GM19468 (cell line): ENCODE measurements at regions not wholly inside any gene's neighbourhood (a gene's known extent, or its start where the extent isn't known, plus 50 kb on each side); places are given as distances from the start of the nearest gene placed in this dataset.
"Not testable (repeated sequence)": the region's sequence is repeated elsewhere in the genome, so short reads cannot be mapped to it uniquely, and the experiment has no call there.

Source experiments
- ATAC-seq: cut with Tn5 transposase; IDR thresholded peaks from one replicate; pipeline ENCODE4 v1.9.1; 2021; ENCODE audit warnings: mild to moderate bottlenecking, moderate library complexity, moderate number of reproducible peaks; ENCODE audit not compliant: unreplicated experiment; ENCODE audit errors: extremely low read depth

DNA sequence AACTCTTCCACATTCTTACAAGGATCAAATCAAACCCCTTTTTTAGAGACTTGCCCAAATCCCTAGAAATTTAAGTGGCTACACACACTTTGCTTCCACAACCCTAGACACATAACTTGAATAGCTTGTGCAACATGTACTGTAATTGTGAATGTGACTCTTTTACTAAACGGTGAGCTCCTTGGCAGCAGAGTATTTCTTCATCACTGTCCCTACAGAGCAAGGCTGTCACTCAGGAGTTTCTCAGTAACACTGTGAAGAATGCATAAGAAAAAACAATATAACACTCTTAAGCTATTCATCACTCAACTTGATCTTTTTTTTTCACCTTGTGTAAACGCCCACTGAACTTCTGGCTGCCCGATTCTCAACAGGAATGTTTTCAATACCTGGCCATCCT lies 53.8 kb upstream of the ADAMTS18 start:
- ATAC-seq: no peak

DNA sequence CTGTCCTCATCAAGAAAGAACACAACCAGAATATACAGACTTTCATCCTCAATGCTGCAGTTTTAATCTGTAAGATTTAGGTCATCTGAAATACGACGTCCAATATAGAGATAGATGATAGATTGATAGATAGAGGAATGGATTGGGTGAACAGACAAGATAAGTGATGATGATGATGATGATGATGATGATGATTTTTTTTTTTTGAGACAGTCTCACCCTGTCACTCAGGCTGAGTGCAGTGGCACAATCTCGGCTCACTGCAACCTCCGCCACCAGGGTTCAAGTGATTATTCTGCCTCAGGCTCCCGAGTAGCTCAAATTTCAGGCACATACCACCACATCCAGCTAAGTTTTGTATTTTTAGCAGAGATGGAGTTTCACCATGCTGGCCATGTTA lies 56.3 kb upstream of the ADAMTS18 start:
- no peak for ATAC-seq

DNA sequence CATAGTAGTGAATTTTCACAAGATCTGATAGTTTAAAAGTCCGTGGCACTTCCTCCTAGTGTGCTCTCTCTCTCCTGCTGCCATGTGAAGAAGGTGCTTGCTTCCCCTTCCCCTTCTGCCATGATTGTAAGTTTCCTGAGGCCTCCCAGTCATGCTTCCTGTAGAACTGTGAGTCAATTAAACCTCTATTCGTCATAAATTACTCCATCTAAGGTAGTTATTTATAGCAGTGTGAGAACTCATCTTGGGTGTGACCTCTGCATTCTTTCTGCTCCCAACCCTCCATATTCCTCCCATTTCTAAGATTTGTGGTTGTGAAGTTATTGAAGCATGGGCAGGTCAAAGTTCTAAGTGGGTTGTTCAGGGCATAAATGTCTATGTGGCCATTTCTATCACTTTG lies 62.1 kb upstream of the ADAMTS18 start:
- ATAC-seq: no peak

- no peak for ATAC-seq
These were observed 64.8 kb upstream of the ADAMTS18 start for GRCh38 chr16:77499373-77500285.

DNA sequence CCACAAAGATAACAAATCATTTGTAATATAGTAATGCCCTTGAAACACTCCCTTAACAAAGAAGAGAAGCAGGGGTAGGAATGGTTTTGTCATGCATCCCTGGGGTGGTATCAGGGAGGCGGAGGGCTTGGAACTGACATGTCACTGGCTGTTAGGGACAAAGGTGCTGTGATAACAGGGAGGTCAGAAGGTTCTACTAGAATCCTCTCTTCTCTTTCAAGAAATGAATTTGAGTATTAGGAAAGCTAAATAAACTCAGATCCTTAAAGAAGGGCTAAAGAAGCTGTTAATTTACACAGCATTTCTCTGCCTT lies 65.4 kb upstream of the ADAMTS18 start:
- no peak for ATAC-seq

- ATAC-seq: no peak
These were observed 66.3 kb upstream of the ADAMTS18 start for GRCh38 chr16:77500934-77501664.

- ATAC-seq: no peak
These were observed 67.6 kb upstream of the ADAMTS18 start for GRCh38 chr16:77502448-77502847.

GRCh38 chr16:77506492-77506891 lies 71.7 kb upstream of the ADAMTS18 start:
- ATAC-seq: not testable (repeated sequence)

- ATAC-seq: no peak
These were observed 74.2 kb upstream of the ADAMTS18 start for GRCh38 chr16:77509051-77509450.

DNA sequence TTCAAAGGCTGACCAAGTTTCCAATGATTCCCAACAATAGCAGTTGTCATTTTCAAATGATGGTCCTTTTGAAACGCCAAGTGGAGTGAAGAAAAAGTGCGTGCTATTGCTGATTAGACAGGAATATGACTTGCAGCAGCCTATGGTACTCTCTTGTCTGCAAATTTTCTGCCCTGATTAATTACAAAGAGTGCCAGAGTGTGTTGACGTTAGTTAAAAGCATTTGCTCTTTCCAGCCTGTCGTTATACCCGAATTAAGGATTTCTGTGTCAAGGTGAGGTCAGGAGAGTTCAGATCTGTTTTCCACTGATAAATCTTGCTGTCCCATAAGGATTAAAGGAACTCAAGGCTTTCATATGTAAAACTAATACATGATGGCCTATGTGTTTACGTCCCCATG lies 75.0 kb upstream of the ADAMTS18 start:
- no peak for ATAC-seq

- no peak for ATAC-seq
These were observed 76.2 kb upstream of the ADAMTS18 start for GRCh38 chr16:77511053-77511452.

- no peak for ATAC-seq
These were observed 79.8 kb upstream of the ADAMTS18 start for GRCh38 chr16:77514500-77515220.

DNA sequence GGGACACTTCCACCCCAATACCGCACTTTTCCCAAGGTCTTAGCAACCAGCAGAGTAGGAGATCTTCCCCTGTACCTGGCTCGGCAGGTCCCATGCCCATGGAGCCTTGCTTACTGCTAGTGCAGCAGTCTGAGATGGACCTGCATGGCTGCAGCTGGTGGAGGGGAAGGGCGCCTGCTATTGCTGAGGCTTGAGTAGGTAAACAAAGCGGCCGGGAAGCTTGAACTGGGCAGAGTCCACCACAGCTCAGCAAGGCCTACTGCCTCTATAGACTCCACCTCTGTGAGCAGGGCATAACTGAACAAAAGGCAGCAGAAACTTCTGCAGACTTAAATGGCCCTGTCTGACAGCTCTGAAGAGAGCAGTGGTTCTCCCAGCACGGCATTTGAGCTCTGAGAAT lies 90.4 kb upstream of the ADAMTS18 start:
- not testable (repeated sequence) for ATAC-seq

DNA sequence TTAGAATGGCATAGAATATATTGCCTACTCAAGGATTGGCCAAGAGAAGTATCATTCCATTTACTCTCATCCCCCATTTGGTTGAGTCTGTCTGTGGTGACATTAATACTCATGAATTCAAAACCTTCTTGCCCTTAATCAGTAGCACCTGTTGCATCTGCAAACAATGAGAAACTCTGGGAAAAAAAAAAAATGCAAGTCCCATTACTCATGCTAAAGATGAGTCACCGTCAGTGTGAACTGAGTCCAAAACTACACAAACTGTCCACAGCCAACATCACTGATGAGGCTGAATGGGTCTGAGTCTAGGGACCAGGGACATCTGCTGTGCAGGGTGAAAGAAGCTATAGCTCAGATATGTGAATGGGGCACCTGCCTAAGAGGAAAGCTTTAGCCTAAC lies 96.9 kb upstream of the ADAMTS18 start:
- ATAC-seq: no peak

GRCh38 chr16:77536809-77537208 lies 102.0 kb upstream of the ADAMTS18 start:
- no peak for ATAC-seq

DNA sequence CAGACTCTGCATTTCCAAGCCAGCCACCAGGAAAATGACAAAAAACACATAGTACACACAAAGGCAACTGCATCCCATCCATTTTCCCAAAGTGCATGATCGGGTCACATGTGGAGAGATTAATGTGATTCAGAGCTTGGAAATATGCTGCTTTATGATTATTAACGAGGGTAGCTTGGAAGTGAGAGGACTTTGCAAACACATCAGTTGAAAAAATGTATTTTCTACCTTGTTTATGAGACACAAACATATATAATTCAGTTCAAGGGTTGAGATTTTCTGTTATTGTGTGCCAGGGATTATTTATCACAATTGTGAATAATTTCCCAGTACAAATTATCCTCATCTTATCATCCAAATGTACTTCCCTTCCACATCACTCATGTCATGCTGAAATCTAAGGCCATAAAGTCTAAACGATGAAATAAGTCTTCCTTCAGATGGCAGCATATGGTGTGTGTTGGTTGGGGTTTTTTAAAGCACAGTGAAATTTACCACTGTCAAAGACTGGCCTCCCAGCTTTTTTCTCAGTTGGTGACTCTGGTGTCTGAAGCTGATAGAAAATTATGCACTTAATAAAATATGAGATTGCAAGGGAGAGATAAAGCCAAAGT lies 104.7 kb upstream of the ADAMTS18 start:
- no peak for ATAC-seq

GRCh38 chr16:77540646-77541045 lies 105.8 kb upstream of the ADAMTS18 start:
- no peak for ATAC-seq

GRCh38 chr16:77541165-77541564 lies 106.3 kb upstream of the ADAMTS18 start:
- no peak for ATAC-seq

- ATAC-seq: no peak
These were observed 113.3 kb upstream of the ADAMTS18 start for GRCh38 chr16:77548151-77548550.

DNA sequence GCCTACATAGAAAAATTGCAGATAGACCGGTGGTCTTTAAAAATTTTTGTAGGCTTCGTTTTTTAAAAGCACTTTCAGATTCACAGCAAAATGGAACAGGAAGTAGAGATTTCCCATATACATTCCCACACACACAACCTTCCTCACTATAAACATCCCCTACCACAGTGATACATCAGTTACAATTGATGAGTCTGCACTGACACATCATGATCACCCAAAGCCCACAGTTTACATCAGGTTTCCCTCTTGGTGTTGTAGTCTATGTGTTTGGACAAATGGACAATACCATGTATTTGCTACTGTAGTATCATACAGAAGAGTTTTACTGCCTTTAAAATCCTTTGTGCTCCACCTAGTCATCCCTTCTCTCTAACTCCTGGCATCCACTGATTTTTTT lies 113.9 kb upstream of the ADAMTS18 start:
- ATAC-seq: no peak

- ATAC-seq: no peak
These were observed 115.0 kb upstream of the ADAMTS18 start for GRCh38 chr16:77549876-77550275.
